ENCODE measurements at regions not wholly inside any gene's neighbourhood (a gene's known extent, or its start where the extent isn't known, plus 50 kb on each side); places are given as distances from the start of the nearest gene placed in this dataset.

DNA sequence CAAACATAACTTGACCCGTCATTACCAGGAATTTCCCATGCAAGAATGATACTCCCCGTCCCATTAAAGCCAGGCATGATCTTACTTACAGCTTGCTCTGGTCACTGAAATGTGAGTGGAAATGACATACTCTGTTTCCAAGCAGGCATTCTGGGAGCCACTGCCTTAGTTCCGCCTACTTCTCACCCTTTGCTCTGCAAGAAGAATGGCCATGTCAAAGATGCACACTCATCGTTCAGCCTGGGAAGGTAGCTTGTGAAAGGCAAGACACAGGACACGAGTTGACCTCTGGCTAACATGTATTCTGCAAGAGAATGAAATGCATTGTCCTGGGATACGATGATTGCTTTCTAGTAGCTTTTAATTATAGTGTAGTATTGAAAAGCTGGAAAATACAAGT, 1144.4 kb downstream of the NLGN4X start:
- TF ChIP-seq POLR2A (IDR thresholded peaks at IDR 0.05; ENCODE audit: low read length) = no peak
- TF ChIP-seq GATA1 (IDR thresholded peaks at IDR 0.05; ENCODE audit: low read depth, low read length) = no peak

All from erythroblast (primary cell).